Spleen (tissue), 7 donors: ENCODE measurements at regions not wholly inside any gene's neighbourhood (a gene's known extent, or its start where the extent isn't known, plus 50 kb on each side); places are given as distances from the start of the nearest gene placed in this dataset.

Experiments used
- CTCF ChIP-seq, 11 experiments: fragments of 200-600 bp in 7 of 11; fragments of 450-650 bp in 4 of 11; sonication (generic) in 4 of 11; IDR thresholded peaks in 8 of 11; conservative IDR thresholded peaks in 3 of 11; 1 replicate in 7 of 11; 2 replicates in 4 of 11; pipeline versions ENCODE4 v1.4.0 to v1.8.0; 2016 to 2021; ENCODE audit warnings: antibody characterized with exemption in 11 of 11, inconsistent platforms in 4 of 11, mild to moderate bottlenecking in 1 of 11
- POLR2AphosphoS5 ChIP-seq, 3 donors: sonication (generic); formaldehyde crosslinking; IDR thresholded peaks; one replicate each; pipeline ENCODE4 v1.5.1; 2017; ENCODE audit warnings: antibody characterized with exemption in 3 of 3
- donor health status: DM: no; HTN: no; CAD: no; lungs with moderate emphysema.
- donor health status: DM: no; HTN: no; CAD: no.
- donor health status: DM: no; HTN: no; CAD: no.

GRCh38 chr2:196441527-196441926 lies 198.0 kb upstream of the CCDC150 start:
- TF ChIP-seq CTCF (IDR thresholded peaks at IDR 0.05 in 8 of 11, conservative IDR thresholded peaks at IDR 0.05 in 3 of 11) (no peak), POLR2AphosphoS5 (IDR thresholded peaks at IDR 0.05) (no peak)
